GM12878 (cell line): ENCODE measurements at regions not wholly inside any gene's neighbourhood (a gene's known extent, or its start where the extent isn't known, plus 50 kb on each side); places are given as distances from the start of the nearest gene placed in this dataset.

ENCODE experiments used
- ATAC-seq: fragments of 200-7000 bp; cut with Tn5 transposase; 3 replicates; pipeline ENCODE4 v1.9.1; 2020; ENCODE audit warnings: mild to moderate bottlenecking, moderate library complexity
- BruUV-seq: library from RNA; stranded (reverse); fragments of 400-500 nt; replicated peaks from 2 replicates; lab custom pipeline; 2021; lab: Mats Ljungman, UMichigan
- CTCF ChIA-PET: fragments of 300-600 bp; sonication (Branson Sonifier 250); formaldehyde crosslinking; extraction: SDS; loops from one replicate; lab custom pipeline; 2021; ENCODE audit warnings: inconsistent platforms; lab: Yijun Ruan, JAX
- POLR2A ChIA-PET: fragments of 350-600 bp; formaldehyde crosslinking; extraction: SDS; loops from one replicate; lab custom pipeline; 2021; ENCODE audit warnings: inconsistent platforms; lab: Charles Lee
- RAD21 ChIA-PET: fragments of 300-600 bp; sonication (Branson Sonifier 250); formaldehyde crosslinking; loops from one replicate; lab custom pipeline; 2023; ENCODE audit warnings: antibody characterized with exemption; ENCODE audit not compliant: unreplicated experiment; lab: Charles Lee
- SMC1A ChIA-PET: fragments of 300-600 bp; sonication (Branson Sonifier 250); formaldehyde crosslinking; loops from one replicate; lab custom pipeline; 2023; ENCODE audit not compliant: unreplicated experiment, uncharacterized antibody; lab: Charles Lee
- DNase-seq: peaks from one replicate; pipeline ENCODE4 v3.0.0-alpha.2; 2011; ENCODE audit warnings: low read depth, low spot score
- FAIRE-seq: peaks from 3 replicates; lab custom pipeline; 2011; peaks lifted over from hg19 to GRCh38; lab: Jason Lieb, UNC
- H2AFZ ChIP-seq: 2 replicates; pipeline ENCODE4 v1.6.0; 2011; ENCODE audit warnings: low read depth, low read length, control low read depth; ENCODE audit not compliant: control insufficient read depth
- H3K27ac ChIP-seq: 2 replicates; pipeline ENCODE4 v1.5.1; 2011; ENCODE audit warnings: control low read depth; ENCODE audit not compliant: control insufficient read depth, insufficient read depth
- H3K27me3 ChIP-seq, 2 experiments: replicated peaks in 1 of 2; 2 replicates each; pipeline versions ENCODE4 v1.6.0 to v1.6.1; 2011; ENCODE audit warnings: low read length in 1 of 2; ENCODE audit not compliant: control insufficient read depth in 2 of 2, insufficient read depth in 2 of 2
- H3K36me3 ChIP-seq, 2 experiments: 2 replicates each; pipeline ENCODE4 v1.5.1; 2011; ENCODE audit warnings: low read length in 1 of 2; ENCODE audit not compliant: control insufficient read depth in 2 of 2, insufficient read depth in 2 of 2
- H3K4me1 ChIP-seq: 2 replicates; pipeline ENCODE4 v1.6.1; 2011; ENCODE audit warnings: mild to moderate bottlenecking, low read length, moderate library complexity, mixed read lengths; ENCODE audit not compliant: control insufficient read depth, insufficient read depth
- H3K4me2 ChIP-seq: 2 replicates; pipeline ENCODE4 v1.6.0; 2011; ENCODE audit warnings: control low read depth; ENCODE audit not compliant: control insufficient read depth, insufficient read depth
- H3K4me3 ChIP-seq: fragments of 200-600 bp; sonication (generic); 2 replicates; pipeline ENCODE4 v1.5.1; 2016
- H3K79me2 ChIP-seq: 2 replicates; pipeline ENCODE4 v1.6.0; 2011; ENCODE audit warnings: low read length; ENCODE audit not compliant: control insufficient read depth, insufficient read depth
- H3K9ac ChIP-seq: 2 replicates; pipeline ENCODE4 v1.8.0; 2011; ENCODE audit warnings: low read length, control low read depth, mixed read lengths; ENCODE audit not compliant: control insufficient read depth, insufficient read depth
- H3K9me3 ChIP-seq: replicated peaks from 3 replicates; pipeline ENCODE4 v1.5.1; 2011; ENCODE audit warnings: mild to moderate bottlenecking, low read length; ENCODE audit not compliant: control insufficient read depth, insufficient read depth
- H4K20me1 ChIP-seq: 2 replicates; pipeline ENCODE4 v1.6.0; 2011; ENCODE audit not compliant: control insufficient read depth, insufficient read depth
- BMI1 ChIP-seq: fragments of 450-650 bp; IDR thresholded peaks from 2 replicates; pipeline ENCODE4 v1.6.1; 2016; ENCODE audit warnings: mild to moderate bottlenecking, moderate library complexity, borderline replicate concordance
- CBX3 ChIP-seq: fragments of 200-600 bp; sonication (generic); IDR thresholded peaks from 2 replicates; pipeline ENCODE4 v1.6.1; 2016; ENCODE audit warnings: low read depth, borderline replicate concordance
- CTCF ChIP-seq, 3 experiments: IDR thresholded peaks in 2 of 3; conservative IDR thresholded peaks in 1 of 3; 2 replicates each; pipeline ENCODE4 v1.5.1; 2011; ENCODE audit warnings: low read depth in 3 of 3, low read length in 3 of 3, mild to moderate bottlenecking in 3 of 3, control low read depth in 2 of 3, moderate library complexity in 2 of 3, inconsistent platforms in 1 of 3, mixed read lengths in 1 of 3; ENCODE audit not compliant: control insufficient read depth in 2 of 3, insufficient read depth in 1 of 3; ENCODE audit errors: extremely low read depth in 1 of 3
- DPF2 ChIP-seq: fragments of 450-650 bp; IDR thresholded peaks from 2 replicates; pipeline ENCODE4 v1.6.1; 2017; ENCODE audit warnings: mild to moderate bottlenecking
- E4F1 ChIP-seq: fragments of 450-650 bp; IDR thresholded peaks from 2 replicates; pipeline ENCODE4 v1.6.1; 2018; ENCODE audit warnings: borderline replicate concordance, mild to moderate bottlenecking; ENCODE audit not compliant: partially characterized antibody
- ELK1 ChIP-seq: IDR thresholded peaks from 2 replicates; pipeline ENCODE4 v1.6.1; 2012; ENCODE audit warnings: low read depth, low read length, improper control_type of control experiment
- HCFC1 ChIP-seq: fragments of 150-350 bp; IDR thresholded peaks from 2 replicates; pipeline ENCODE4 v1.6.1; 2014; ENCODE audit warnings: low read length
- RFX5 ChIP-seq: IDR thresholded peaks from 2 replicates; pipeline ENCODE4 v1.6.1; 2011; ENCODE audit warnings: low read depth, low read length, improper control_type of control experiment
- ZNF24 ChIP-seq: fragments of 450-650 bp; IDR thresholded peaks from 2 replicates; pipeline ENCODE4 v1.6.1; 2017; ENCODE audit warnings: antibody characterized with exemption, mild to moderate bottlenecking
- WGBS: methylation state at CpG from one replicate; pipeline ENCODE4 v1.1.6; 2016; ENCODE audit warnings: low lambda C conversion rate; ENCODE audit not compliant: insufficient replicate concordance, insufficient coverage; ENCODE audit errors: missing lambda C conversion rate; 5-methylcytosine and 5-hydroxymethylcytosine counted together
- in situ Hi-C: fragments of 300-500 bp; cut with MboI; formaldehyde crosslinking; loops from 9 replicates; pipeline ENCODE4 v1.14.3; 2018; ENCODE audit warnings: mixed read lengths
- intact Hi-C: fragments of 100-400 bp; cut with micrococcal nuclease; formaldehyde crosslinking; loops from one replicate; pipeline ENCODE4 v1.14.2; 2022; ENCODE audit not compliant: unreplicated experiment

- H3K27ac ChIP-seq = peak overlapping the region; percentile 74
- H3K27me3 ChIP-seq = no peaks in the 10 kb centered on the region
- WGBS = 36% methylated on average over 5 of the region's 5 CpGs
- H3K4me1 ChIP-seq = peaks cover 34% of the 10 kb centered on the region
- TF ChIP-seq ZNF24 (no peak), HCFC1 (no peak), CTCF (IDR thresholded peaks at IDR 0.05 in 2 of 3, conservative IDR thresholded peaks at IDR 0.05 in 1 of 3; ENCODE audit: control insufficient read depth in 2 of 3, extremely low read depth in 1 of 3, insufficient read depth in 1 of 3, low read depth in 3 of 3, low read length in 3 of 3) (no peak), E4F1 (no peak), DPF2 (no peak), CBX3 (no peak), ELK1 (no peak), BMI1 (no peak), RFX5 (no peak)
- H3K79me2 ChIP-seq = no peaks in the 10 kb centered on the region
- POLR2A ChIA-PET = interaction anchor here (0.9 to 2.1 kb wide), 3 partner anchors 73 to 97 kb away, joined by 3 to 15 read pairs (median 5); partner anchors contain the start of gene TMA16
- peak overlapping the region; percentile 54; the same call in 1 of the 2 replicates for H3K4me2 ChIP-seq
- SMC1A ChIA-PET = interaction anchor here (0.7 to 17.1 kb wide), 17 partner anchors 9 to 163 kb away, joined by 3 to 219 read pairs (median 11); no protein-coding TSS in a partner anchor
- DNase-seq (no peak), FAIRE-seq (no peak), ATAC-seq (peak; percentile 12; the same call in 2 of the 3 replicates)
- no TSS peak for BruUV-seq
- intact Hi-C loops (loop anchor here (1.0 to 5.0 kb wide), 3 partner anchors 34 to 98 kb away; partner anchors contain the start of gene TMA16), in situ Hi-C loops (loop anchor here (5.0 kb wide), 1 partner anchor 72 kb away; no protein-coding TSS in a partner anchor)
- H3K4me3 ChIP-seq = no peak overlapping the region
- H3K9me3 ChIP-seq = peaks cover 4% of the 10 kb centered on the region
- H3K9ac ChIP-seq = no peak overlapping the region; the same call in 1 of the 2 replicates
- RAD21 ChIA-PET = interaction anchor here (0.9 to 5.5 kb wide), 14 partner anchors 8 to 155 kb away, joined by 3 to 68 read pairs (median 9); no protein-coding TSS in a partner anchor
- H4K20me1 ChIP-seq = no peaks in the 10 kb centered on the region
- no peaks in the 10 kb centered on the region for H3K36me3 ChIP-seq
- H2AFZ ChIP-seq = peak overlapping the region; percentile 70
- CTCF ChIA-PET = interaction anchor here (1.0 to 8.9 kb wide), 13 partner anchors 9 to 154 kb away, joined by 3 to 94 read pairs (median 6); no protein-coding TSS in a partner anchor
Measured at GRCh38 chr4:163590619-163591264, 96.3 kb downstream of the TMA16 start.
